OCI-LY1 (cell line): ENCODE measurements at regions not wholly inside any gene's neighbourhood (a gene's known extent, or its start where the extent isn't known, plus 50 kb on each side); places are given as distances from the start of the nearest gene placed in this dataset.

Source experiments
- H2AFZ ChIP-seq: fragments of 200-600 bp; sonication (generic), shearing (Covaris generic); 2 replicates; pipeline ENCODE4 v1.6.0; 2014; ENCODE audit warnings: antibody characterized with exemption, mild to moderate bottlenecking, low read length
- H3F3A ChIP-seq: fragments of 200-600 bp; sonication (generic), shearing (Covaris generic); 2 replicates; pipeline ENCODE4 v1.6.0; 2014; ENCODE audit warnings: mild to moderate bottlenecking, antibody characterized with exemption, low read length, moderate library complexity; ENCODE audit not compliant: insufficient read depth
- H3K27ac ChIP-seq: fragments of 200-600 bp; sonication (generic); 2 replicates; pipeline ENCODE4 v1.5.1; 2014; ENCODE audit warnings: low read length, mixed run types, mild to moderate bottlenecking, low read depth; ENCODE audit not compliant: poor library complexity, severe bottlenecking
- H3K27me3 ChIP-seq: fragments of 200-600 bp; sonication (generic); 2 replicates; pipeline ENCODE4 v1.6.0; 2014; ENCODE audit warnings: antibody characterized with exemption, mild to moderate bottlenecking, low read length, moderate library complexity; ENCODE audit not compliant: insufficient read depth
- H3K36me3 ChIP-seq: fragments of 200-600 bp; sonication (generic); 2 replicates; pipeline ENCODE4 v1.6.1; 2014; ENCODE audit warnings: mild to moderate bottlenecking, antibody characterized with exemption, low read length, moderate library complexity, mixed read lengths; ENCODE audit not compliant: insufficient read depth
- H3K4me1 ChIP-seq: fragments of 200-600 bp; sonication (generic); 2 replicates; pipeline ENCODE4 v1.5.1; 2014; ENCODE audit warnings: mild to moderate bottlenecking, low read length, moderate library complexity; ENCODE audit not compliant: insufficient read depth, severe bottlenecking
- H3K4me2 ChIP-seq: fragments of 200-600 bp; sonication (generic), shearing (Covaris generic); 2 replicates; pipeline ENCODE4 v1.6.1; 2014; ENCODE audit warnings: low read length
- H3K4me3 ChIP-seq: fragments of 200-600 bp; sonication (generic); 2 replicates; pipeline ENCODE4 v1.5.1; 2014; ENCODE audit warnings: low read length, low read depth, mild to moderate bottlenecking, mixed read lengths; ENCODE audit not compliant: poor library complexity, severe bottlenecking
- H3K79me2 ChIP-seq: fragments of 200-600 bp; shearing (Covaris generic); 2 replicates; pipeline ENCODE4 v1.6.1; 2016; ENCODE audit warnings: mixed run types, low read length, mixed read lengths; ENCODE audit not compliant: insufficient read depth
- H3K9ac ChIP-seq: fragments of 200-600 bp; sonication (generic), shearing (Covaris generic); 2 replicates; pipeline ENCODE4 v1.6.1; 2014; ENCODE audit warnings: mild to moderate bottlenecking, low read length, mixed read lengths
- H3K9me2 ChIP-seq: fragments of 200-600 bp; sonication (generic), shearing (Covaris generic); 2 replicates; pipeline ENCODE4 v1.6.1; 2014; ENCODE audit warnings: low read depth, mild to moderate bottlenecking, low read length, mixed read lengths
- H3K9me3 ChIP-seq: fragments of 200-600 bp; shearing (Covaris generic); 2 replicates; pipeline ENCODE4 v1.6.1; 2014; ENCODE audit warnings: low read length, mixed read lengths
- H4K20me1 ChIP-seq: fragments of 200-600 bp; sonication (generic), shearing (Covaris generic); 2 replicates; pipeline ENCODE4 v1.6.0; 2016; ENCODE audit warnings: mild to moderate bottlenecking, low read length; ENCODE audit not compliant: insufficient read depth
- CTCF ChIP-seq: fragments of 200-600 bp; sonication (generic), shearing (Covaris generic); IDR thresholded peaks from 2 replicates; pipeline ENCODE4 v1.5.1; 2017; ENCODE audit warnings: mild to moderate bottlenecking, antibody characterized with exemption, low read length, moderate library complexity, mixed read lengths
- EZH2 ChIP-seq: fragments of 200-600 bp; sonication (generic), shearing (Covaris generic); IDR thresholded peaks from 2 replicates; pipeline ENCODE4 v1.8.0; 2017; ENCODE audit warnings: borderline replicate concordance, mixed run types, mild to moderate bottlenecking, antibody characterized with exemption, low read length, moderate library complexity, mixed read lengths

DNA sequence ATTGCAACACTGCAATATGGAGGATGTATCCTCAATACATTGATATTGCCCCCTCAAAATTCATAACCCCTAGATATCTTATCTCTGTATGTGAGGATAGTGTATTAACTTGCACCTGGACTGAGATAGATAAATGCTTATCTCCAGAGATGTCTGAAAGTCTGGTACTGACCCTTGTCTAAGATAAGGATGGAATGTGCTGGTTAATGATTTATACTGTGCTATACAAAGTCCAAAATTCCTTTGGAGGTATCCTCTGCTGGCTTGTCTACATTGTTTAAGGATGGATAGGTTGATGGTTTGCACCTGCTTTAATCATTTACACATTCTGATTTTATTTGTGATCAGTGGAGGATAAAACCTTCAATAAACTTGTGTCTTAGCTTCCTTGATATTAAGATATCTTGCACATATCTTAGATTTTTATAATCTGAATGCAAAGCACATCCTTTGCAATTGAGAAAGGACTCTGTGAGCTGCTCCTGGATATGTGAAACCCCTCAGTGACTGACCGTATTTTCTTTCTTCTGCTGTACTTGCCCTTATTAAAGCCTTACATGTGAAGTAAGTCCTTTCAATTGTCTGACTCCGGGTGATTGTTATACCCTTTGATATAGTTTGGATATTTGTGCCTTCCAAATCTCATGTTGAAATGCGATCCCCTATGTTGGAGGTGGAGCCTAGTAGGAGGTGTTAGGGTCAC is 430.3 kb upstream of the MAOA start:
- Histone ChIP-seq H4K20me1 (no peaks in the 10 kb centered on the region), H3K4me2 (no peak overlapping the region), H3K4me3 (no peak overlapping the region), H3K4me1 (peaks cover 7% of the 10 kb centered on the region), H3K79me2 (no peaks in the 10 kb centered on the region), H3K27me3 (no peaks in the 10 kb centered on the region), H3K36me3 (no peaks in the 10 kb centered on the region), H3K9ac (no peak overlapping the region), H3K9me2 (no peaks in the 10 kb centered on the region), H2AFZ (no peak overlapping the region), H3F3A (no peaks in the 10 kb centered on the region), H3K27ac (no peak overlapping the region), H3K9me3 (no peaks in the 10 kb centered on the region)
- TF ChIP-seq EZH2 (no peak), CTCF (no peak)

DNA sequence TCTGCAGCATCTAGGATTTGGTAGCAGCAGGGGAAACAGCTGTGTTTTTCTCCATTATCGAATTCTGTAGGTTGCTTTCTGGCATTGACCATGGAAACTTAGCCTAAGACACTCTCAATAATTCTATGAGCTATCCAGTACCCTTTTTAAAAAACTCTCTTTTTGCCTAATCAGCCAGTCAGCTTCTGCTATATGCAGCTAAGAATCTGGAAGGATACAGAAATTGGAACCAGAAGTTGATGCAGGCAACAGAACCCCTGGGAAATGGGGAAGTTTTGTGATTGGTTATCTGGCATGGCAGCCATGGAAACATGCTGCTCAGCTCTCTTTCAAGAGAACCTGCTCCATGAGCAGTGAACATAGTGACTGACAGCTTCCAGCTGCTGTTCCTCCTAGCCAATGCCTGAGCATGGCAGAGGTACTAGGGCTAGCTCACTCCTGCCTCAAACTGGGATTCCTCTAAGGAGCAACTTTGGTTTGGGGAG is 417.6 kb upstream of the MAOA start:
- Histone ChIP-seq H2AFZ (no peak overlapping the region), H3K4me2 (no peak overlapping the region), H3K9ac (no peak overlapping the region), H3K36me3 (no peaks in the 10 kb centered on the region), H3K27ac (no peak overlapping the region), H4K20me1 (no peaks in the 10 kb centered on the region), H3K27me3 (no peaks in the 10 kb centered on the region), H3K9me2 (no peaks in the 10 kb centered on the region), H3K4me3 (no peak overlapping the region), H3K9me3 (no peaks in the 10 kb centered on the region), H3K4me1 (no peaks in the 10 kb centered on the region), H3F3A (no peaks in the 10 kb centered on the region), H3K79me2 (no peaks in the 10 kb centered on the region)
- TF ChIP-seq EZH2 (no peak), CTCF (no peak)

- Histone ChIP-seq H3F3A (no peaks in the 10 kb centered on the region), H3K9me2 (no peaks in the 10 kb centered on the region)
These were observed 416.7 kb upstream of the MAOA start for GRCh38 chrX:43239356-43239755.

More at GRCh38 chrX:43239356-43239755, 416.7 kb upstream of the MAOA start:
- Histone ChIP-seq H3K27me3 (no peaks in the 10 kb centered on the region), H3K4me1 (no peaks in the 10 kb centered on the region), H3K4me2 (no peak overlapping the region), H2AFZ (no peak overlapping the region), H3K9ac (no peak overlapping the region), H3K79me2 (no peaks in the 10 kb centered on the region), H3K36me3 (no peaks in the 10 kb centered on the region), H4K20me1 (no peaks in the 10 kb centered on the region), H3K4me3 (no peak overlapping the region), H3K9me3 (no peaks in the 10 kb centered on the region), H3K27ac (no peak overlapping the region)
- TF ChIP-seq EZH2 (no peak), CTCF (no peak)
